Breast epithelium (tissue), 3 donors: ENCODE measurements at regions not wholly inside any gene's neighbourhood (a gene's known extent, or its start where the extent isn't known, plus 50 kb on each side); places are given as distances from the start of the nearest gene placed in this dataset.

Experiments
- CTCF ChIP-seq, 3 donors: fragments of 450-650 bp; IDR thresholded peaks; one replicate each; pipeline ENCODE4 v1.5.1; 2016 to 2017; ENCODE audit warnings: antibody characterized with exemption in 3 of 3, mild to moderate bottlenecking in 3 of 3, moderate library complexity in 3 of 3
- POLR2A ChIP-seq: fragments of 450-650 bp; IDR thresholded peaks from one replicate; pipeline ENCODE4 v1.6.1; 2016; ENCODE audit warnings: antibody characterized with exemption, mild to moderate bottlenecking, moderate library complexity

DNA sequence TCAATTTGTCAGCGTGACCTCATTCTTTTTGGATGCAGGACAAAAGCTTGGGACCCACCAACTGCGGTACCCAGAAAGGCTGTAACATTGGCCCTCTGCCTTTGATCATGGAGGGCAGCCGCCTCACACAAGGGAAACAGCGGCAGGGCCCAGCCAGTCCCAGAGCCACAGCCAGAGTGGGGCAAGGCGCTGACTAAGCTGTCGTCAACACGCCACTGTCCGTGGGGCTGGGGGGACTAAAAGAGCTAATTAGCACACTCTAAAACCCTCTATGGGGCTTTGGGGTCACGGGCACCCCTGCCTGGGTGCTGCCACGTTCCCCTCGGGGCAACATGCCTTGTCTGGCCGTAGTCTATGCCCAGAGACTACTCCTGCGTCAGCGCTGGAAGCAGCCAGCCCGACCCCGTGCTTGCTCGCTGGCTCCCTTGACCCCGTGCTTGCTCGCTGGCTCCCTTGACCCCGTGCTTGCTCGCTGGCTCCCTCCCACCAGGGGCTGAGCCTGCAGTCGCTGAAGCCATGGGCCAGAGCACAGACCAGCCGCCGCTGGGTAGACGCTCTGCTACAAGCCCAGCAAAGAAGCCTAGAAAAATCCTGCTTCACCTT lies 598.4 kb downstream of the MBD2 start:
- no peak for TF ChIP-seq POLR2A
- no peak for TF ChIP-seq CTCF (IDR thresholded peaks at IDR 0.05)
